GM18868 (cell line): ENCODE measurements at regions not wholly inside any gene's neighbourhood (a gene's known extent, or its start where the extent isn't known, plus 50 kb on each side); places are given as distances from the start of the nearest gene placed in this dataset.

Experiments
- ATAC-seq: cut with Tn5 transposase; IDR thresholded peaks from one replicate; pipeline ENCODE4 v1.9.1; 2021; ENCODE audit warnings: mild to moderate bottlenecking, moderate library complexity; ENCODE audit not compliant: unreplicated experiment

GRCh38 chr18:41268271-41268670 is 686.8 kb upstream of the PIK3C3 start:
- no peak for ATAC-seq

GRCh38 chr18:41266616-41267015 is 688.4 kb upstream of the PIK3C3 start:
- ATAC-seq = no peak

- ATAC-seq = no peak
These were observed 688.8 kb upstream of the PIK3C3 start for GRCh38 chr18:41266204-41266603.

GRCh38 chr18:41265047-41265446 is 690.0 kb upstream of the PIK3C3 start:
- no peak for ATAC-seq

DNA sequence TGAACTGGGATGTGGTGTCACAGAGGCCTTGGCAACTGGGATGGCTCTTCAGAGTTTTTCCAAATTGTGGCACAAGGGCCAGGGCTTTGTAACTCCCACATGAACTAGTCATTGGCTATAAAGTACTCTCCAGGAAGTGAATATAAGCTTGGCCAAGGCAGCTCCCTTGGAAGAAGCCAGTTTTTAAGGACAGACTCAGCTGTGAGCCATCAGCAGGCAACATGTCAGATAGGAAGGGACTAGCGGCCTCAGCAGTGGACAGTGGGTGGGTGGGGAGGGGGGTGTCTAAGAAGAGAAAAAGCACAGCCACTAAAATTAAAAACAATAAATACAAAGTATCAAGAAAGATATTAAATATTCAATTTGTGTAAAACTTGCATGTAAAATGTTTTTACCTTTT is 691.1 kb upstream of the PIK3C3 start:
- ATAC-seq = no peak

DNA sequence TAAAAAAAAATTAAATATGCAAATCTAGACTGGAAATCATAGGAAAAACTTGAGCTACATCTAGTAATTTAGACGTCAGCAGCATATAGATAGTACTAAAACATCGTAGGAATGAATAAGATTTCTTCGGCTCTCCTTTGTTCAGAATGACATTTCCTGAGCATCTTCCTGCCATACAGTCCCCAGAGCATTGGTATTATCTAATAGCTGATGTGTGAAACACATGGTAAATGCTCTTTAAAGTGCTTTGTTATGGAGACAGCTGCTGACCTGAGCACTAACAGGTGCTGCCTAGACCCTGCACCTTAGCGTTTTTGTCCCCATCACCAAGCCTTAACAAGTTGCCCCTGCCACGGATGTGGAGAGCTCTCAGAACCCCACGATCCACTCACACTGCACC is 692.3 kb upstream of the PIK3C3 start:
- no peak for ATAC-seq

- no peak for ATAC-seq
These were observed 710.4 kb upstream of the PIK3C3 start for GRCh38 chr18:41244591-41245037.

DNA sequence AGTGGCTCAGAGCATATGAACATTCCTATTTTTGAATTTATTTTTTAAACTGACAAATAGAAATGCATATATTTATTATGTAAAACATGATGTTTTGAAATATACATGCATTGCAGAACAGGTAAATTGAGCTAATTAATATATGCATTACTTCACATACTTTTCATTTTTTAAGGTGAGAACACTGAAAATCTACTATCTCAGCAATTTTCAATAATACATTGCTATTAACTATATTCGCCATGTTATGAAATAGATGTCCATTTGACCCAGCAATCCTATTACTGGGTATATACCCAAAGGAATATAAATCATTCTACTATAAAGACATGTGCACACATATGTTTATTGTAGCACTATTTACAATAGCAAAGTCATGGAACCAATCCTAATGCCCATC is 717.7 kb upstream of the PIK3C3 start:
- ATAC-seq = no peak

GRCh38 chr18:41231681-41232080 is 723.4 kb upstream of the PIK3C3 start:
- ATAC-seq = no peak

DNA sequence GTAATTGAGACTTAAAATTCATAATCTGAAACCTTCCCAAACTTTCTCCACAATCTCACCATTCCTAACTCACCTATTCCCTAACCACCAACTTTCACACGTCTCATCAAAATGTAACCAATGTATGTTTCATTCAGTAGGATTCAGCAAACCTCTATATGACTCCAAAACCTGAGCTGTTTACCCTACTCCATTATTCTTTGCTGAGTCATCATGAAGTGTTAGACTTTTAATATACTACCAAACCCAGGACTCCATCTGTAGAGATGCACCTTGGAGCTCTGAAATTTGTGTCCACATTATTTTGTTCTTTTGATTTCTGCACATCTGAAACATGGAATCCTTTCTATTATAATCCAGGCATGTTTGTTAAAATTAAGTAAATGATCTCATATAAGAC is 727.0 kb upstream of the PIK3C3 start:
- no peak for ATAC-seq

DNA sequence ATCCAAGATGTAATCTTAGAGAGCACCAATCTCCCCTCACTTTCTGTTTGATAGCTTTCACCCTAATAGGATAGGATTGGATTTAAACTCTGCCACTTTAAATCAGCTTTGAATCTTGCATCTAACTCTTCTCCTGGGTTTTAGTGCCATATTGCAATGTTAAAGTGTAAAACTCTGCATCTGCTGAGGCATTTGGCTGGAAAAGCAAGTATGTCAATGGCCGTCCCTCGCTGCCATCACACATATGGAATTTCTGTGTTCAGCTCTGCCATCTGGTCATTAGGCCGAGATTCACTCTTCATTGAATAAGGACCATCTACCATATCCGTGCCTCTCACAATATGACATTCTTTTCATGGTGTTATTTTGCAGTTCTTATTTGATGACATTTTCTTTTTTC is 728.1 kb upstream of the PIK3C3 start:
- no peak for ATAC-seq

DNA sequence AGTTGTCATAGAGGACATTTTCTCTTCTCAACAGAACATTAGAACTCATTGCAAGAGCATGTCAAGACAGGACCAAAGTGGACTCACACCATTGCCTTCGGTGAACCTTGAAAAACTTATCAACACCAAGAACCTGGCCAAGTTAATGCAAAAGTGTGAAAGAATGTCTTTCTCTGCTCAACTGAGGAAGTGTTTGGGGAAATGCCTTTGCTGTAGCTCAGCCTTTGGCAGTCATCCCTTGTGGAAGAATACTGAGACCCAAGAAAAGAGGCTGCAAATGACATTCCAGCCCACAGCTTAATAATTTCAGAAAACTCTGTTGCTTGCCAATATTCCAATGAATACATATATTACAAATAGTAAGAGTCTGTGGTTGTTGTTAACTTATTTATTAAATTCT is 728.8 kb upstream of the PIK3C3 start:
- ATAC-seq = no peak

DNA sequence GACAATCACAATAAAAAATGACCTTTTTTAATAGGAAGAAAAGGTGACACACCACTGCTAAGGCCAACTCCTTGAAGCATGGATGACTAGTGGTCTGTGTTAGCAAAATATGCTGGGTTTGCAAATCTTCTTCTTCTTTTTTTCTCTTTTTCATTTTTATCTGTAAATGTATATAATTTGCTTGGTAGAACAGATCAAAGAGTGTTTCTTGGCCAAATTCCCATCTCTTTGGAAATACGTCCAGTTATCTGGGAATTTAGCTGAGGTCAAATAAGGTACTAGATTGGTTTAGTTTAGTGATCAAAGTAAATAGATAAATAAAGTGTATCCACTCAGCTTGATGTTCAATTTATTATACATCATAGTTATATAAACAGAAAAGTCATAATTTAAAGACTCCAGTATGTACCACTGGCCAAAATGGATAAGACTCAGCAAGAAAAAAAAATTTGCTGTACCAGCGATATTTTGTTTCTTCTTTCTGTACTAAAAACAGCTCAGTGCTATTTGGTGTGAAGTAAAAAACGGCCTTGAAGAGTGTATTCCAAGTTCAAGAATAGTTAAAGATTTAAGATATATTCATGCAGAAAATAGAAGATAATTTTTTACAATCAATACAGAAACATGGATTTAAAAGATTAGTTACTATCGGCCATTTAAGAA is 738.6 kb upstream of the PIK3C3 start:
- no peak for ATAC-seq

GRCh38 chr18:41207706-41208105 is 747.3 kb upstream of the PIK3C3 start:
- ATAC-seq = no peak

- ATAC-seq = no peak
These were observed 748.6 kb upstream of the PIK3C3 start for GRCh38 chr18:41206341-41206830.

DNA sequence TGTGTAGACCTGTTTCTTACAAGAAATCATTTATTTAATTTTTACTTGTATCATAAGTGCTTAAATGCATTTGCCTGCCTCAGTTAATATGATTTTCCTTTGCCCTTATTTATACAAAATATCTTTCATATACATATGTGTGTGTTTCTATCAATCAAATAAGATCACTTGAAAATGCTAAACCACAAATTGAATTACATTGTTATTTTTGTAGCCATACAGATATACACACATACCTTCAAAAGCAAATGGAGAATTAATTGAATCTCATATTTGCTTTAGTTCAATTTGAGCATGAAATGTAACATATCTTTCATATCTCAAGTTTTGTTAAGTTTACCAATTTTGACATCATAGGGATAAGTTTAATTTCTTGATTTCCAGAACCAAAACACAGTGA is 755.8 kb upstream of the PIK3C3 start:
- no peak for ATAC-seq

- no peak for ATAC-seq
These were observed 757.1 kb upstream of the PIK3C3 start for GRCh38 chr18:41197967-41198366.

DNA sequence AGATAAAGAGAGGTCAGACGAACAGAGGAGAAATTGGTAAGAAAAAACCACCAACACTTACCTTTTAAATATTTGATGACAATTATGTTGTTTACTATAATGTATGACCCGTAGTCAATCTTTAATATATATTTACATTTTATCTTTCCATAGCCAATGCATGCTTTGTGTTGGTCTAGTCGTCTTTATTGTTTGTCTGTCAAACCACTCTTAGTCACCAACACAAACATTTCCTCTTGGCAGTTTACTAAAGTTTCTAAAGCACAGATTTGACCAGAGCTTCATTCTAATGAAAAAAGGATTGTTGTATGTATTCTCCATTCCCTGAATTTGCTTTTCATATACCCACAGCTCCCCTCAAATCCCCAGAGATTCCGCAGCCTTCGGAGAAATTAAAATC is 784.7 kb upstream of the PIK3C3 start:
- no peak for ATAC-seq

GRCh38 chr18:41165625-41166024 is 789.4 kb upstream of the PIK3C3 start:
- ATAC-seq = no peak

DNA sequence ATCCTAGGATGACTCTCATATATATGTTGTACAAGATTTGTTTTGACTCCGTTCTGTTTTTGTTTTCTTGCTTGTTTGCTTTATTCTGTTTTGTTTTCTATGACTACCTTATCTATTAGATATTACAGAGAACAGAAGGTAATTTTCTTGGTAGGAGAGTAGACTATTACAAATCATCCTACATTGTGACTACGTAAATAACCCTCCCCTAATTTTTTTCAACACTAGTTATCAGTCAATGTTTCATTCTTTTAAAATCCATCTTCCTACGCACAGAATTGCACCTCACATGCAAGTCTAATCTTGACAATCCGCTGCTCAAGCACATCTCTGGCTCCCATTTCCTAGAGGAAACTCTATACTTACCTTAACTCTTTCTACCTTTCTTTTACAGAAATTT is 792.3 kb upstream of the PIK3C3 start:
- ATAC-seq = no peak

DNA sequence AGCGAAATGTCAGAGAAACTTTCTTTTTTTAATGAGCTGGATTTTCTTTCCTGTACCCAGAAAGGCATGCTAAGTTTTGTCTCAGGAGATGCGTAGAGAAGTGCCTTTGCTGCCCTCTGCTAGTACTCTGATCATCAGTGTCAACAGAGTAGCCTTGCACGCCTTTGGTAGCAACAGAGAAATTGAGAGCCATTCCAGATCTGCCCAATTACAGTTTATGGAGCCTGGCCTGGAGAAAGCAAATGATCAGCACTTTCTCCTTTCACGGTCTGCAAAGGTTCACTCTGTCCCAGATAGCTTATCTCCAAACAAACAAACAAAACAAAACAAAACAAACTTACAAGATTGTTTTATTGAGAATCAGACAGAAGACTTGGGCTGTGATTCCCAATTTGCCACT is 792.8 kb upstream of the PIK3C3 start:
- ATAC-seq = no peak

- ATAC-seq = no peak
These were observed 798.9 kb upstream of the PIK3C3 start for GRCh38 chr18:41155910-41156851.
